Endothelial cell of hepatic sinusoid (primary cell): ENCODE measurements at regions not wholly inside any gene's neighbourhood (a gene's known extent, or its start where the extent isn't known, plus 50 kb on each side); places are given as distances from the start of the nearest gene placed in this dataset.
"Not testable (repeated sequence)": the region's sequence is repeated elsewhere in the genome, so short reads cannot be mapped to it uniquely, and the experiment has no call there.

ENCODE experiments used
- in situ Hi-C: cut with HindIII; loops from 2 replicates; pipeline ENCODE4 v1.10.0; 2017; ENCODE audit warnings: low sequenced_read_pairs

- in situ Hi-C loops = no loop called here
These were observed 194.2 kb downstream of the ERCC6L2 start for GRCh38 chr9:96069629-96070220.

GRCh38 chr9:96068511-96068910 is 193.0 kb downstream of the ERCC6L2 start:
- in situ Hi-C loops = no loop called here

DNA sequence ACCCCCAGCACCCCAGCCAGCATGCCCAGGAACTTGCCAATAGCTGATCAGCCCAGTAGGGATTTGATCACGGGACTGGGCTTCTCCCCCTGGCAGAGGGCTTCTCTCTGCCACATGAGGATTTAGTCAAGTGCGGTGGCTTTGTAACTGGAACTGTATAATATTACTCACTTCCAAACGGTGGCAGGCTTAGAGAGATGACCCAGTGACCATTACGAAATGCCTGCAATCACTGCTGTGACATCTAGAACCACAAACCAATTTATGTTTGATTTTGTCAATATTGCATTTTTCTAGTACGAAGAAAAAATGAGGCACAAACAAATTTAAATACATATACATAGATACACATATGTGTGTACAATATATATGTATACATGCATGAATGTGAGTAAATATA is 192.1 kb downstream of the ERCC6L2 start:
- in situ Hi-C loops = no loop called here

GRCh38 chr9:96067004-96067403 is 191.5 kb downstream of the ERCC6L2 start:
- in situ Hi-C loops = no loop called here

GRCh38 chr9:96065482-96066251 is 190.2 kb downstream of the ERCC6L2 start:
- in situ Hi-C loops = no loop called here

GRCh38 chr9:96064826-96065481 is 189.5 kb downstream of the ERCC6L2 start:
- in situ Hi-C loops = no loop called here

- in situ Hi-C loops = no loop called here
These were observed 187.4 kb downstream of the ERCC6L2 start for GRCh38 chr9:96062854-96063253.

- in situ Hi-C loops = no loop called here
These were observed 186.5 kb downstream of the ERCC6L2 start for GRCh38 chr9:96062031-96062430.

DNA sequence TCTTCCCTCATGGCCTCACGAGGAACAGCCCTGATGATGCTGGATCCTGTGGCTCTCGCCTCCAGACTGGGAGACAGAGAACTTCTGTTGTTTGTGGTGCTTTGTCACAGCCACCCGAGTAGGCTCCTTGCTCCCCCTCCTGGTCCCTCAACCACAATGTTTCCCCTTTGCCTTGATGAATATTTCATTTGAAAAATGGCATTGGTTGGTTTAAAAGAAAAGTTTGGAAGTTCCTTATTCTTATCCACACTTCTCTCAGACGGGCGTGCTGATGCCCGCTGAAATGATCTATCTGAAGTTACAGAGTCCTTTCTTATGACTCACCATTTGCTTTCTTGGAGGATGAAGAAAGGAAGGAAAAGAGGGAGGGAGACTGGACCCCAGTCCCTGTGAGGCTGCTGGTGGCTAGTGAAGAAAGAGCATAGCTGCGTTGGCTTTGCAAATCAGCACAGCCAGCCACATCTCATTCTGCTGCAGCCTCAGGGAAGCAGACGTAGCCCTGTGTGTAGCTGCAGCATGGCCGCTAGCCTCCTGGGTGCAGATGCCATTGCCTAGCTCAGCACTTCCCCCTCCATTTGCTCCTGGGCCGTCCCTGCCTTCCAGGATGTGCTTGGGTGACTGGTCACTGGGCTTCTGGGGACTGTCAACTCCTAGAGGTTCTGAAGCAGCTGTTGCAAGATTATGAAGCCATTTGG is 185.9 kb downstream of the ERCC6L2 start:
- in situ Hi-C loops = no loop called here

GRCh38 chr9:96058218-96058617 is 182.7 kb downstream of the ERCC6L2 start:
- in situ Hi-C loops = no loop called here

GRCh38 chr9:96057155-96057554 is 181.7 kb downstream of the ERCC6L2 start:
- in situ Hi-C loops = no loop called here

- in situ Hi-C loops = no loop called here
These were observed 180.7 kb downstream of the ERCC6L2 start for GRCh38 chr9:96056226-96056625.

GRCh38 chr9:96054248-96054647 is 178.8 kb downstream of the ERCC6L2 start:
- in situ Hi-C loops = not testable (repeated sequence)

GRCh38 chr9:96052686-96053085 is 177.2 kb downstream of the ERCC6L2 start:
- in situ Hi-C loops = no loop called here

DNA sequence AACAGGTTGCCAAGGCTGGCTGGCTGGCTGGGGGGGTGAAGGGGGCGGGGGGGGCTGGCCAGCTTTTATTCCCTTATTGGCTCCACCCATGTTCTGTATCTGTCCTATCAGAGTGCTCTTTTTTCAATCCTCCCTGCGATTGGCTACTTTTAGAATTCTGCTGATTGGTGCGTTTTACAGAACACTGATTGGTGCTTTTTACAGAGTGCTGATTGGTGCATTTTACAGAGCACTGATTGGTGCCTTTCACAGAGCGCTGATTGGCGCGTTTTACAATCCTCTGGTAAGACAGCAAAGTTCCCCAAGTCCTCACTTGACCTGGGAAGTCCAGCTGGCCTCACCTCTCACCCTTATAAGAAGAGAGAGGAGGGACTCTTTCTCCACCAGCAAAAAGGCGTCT is 175.9 kb downstream of the ERCC6L2 start:
- in situ Hi-C loops = no loop called here

DNA sequence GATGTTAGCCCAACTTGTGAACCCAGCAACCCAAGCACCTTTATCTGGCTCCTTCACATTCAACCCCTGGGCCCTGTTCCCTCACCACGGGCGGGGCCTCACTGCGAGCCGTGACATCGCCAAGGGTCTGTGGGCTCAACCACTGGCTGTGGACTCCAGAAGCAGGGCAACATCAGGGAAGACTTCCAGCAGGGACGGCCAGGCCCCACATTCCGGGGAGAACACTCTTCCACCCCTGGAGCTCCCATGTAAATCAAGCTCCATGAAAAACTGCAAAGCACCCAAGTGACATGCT is 175.3 kb downstream of the ERCC6L2 start:
- in situ Hi-C loops = no loop called here

DNA sequence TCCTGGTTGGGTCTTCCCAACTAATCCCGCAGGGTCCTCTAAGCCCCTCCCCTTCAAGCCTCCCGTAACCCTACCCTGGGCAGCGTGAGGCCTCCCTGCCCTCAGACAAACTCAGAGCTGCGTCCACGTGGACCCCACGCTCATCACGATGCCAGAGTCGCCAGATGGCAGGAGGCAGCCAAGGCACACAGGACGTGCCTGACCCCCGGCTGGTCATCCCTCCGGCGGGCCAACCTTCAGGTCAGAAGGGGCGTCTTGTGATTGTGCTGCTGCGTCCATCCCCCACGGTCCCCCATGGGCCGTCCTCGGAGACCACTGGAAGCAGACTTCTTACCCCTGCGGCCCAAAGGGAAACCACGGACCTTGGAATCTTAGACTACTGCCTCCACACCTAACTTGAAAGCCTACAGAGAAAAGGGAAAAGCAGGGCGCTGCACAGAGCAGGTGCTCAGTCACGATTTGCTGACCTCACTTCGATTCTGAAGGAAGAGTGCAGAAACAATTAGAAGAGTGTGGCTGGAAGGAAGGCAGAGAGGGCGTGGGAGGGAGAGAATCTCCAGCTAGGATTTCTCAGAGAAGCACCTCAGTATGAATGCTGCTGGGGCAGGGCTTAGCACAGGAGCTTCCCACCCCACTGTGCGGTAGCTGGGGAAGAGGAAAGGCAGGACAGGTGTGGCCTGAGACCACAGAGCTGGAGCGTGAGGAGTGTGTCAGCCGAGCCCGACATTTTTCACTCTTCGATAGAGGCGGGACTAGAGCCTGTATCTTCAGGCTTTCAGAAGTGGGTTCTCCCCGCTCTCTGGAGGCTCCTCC is 174.8 kb downstream of the ERCC6L2 start:
- in situ Hi-C loops = no loop called here

- in situ Hi-C loops = no loop called here
These were observed 173.7 kb downstream of the ERCC6L2 start for GRCh38 chr9:96048956-96049831.

DNA sequence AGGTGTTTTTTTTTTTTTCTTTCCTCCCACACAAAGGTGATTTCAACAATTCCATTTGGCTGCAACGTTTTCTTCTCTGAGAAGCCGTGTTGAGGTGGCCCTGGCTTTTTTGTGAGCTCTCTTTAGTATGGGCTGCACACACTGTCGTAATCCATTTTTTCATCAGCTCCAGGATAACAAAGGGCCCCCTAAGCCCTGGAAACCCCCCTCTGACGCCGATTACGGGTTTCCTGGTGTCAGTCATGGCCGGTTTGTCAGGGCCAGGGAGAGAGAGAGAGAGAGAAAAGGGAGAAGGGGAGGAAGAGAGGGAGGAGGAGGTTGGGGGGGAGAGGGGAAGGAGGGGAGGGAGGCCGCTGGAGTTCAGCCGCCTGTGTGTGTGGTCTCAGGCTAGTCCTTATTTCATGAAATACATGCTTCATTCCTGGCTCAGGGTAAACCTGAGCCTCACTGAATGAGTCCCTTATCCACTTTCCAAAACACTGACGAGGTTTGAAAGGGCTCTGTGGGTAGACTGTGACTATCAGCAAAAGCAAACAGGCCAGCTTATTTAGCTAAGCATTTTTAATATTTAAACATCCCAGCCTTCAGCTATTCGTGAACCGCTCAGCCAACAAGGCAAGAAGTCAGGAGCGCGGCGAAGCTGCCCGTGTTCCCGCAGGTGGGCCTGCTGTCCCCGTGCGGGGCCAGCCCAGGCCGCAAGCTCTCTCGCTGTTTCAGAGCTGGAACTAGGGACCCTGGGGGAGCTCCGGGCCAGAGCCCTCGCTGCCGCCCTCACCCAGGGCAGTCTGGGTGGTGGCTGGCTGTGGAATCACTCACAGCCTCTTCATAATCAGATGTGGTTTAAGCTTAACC is 172.8 kb downstream of the ERCC6L2 start:
- in situ Hi-C loops = no loop called here
